DMS114 treated with DMSO at 0.1 percent for 48 hours (cell line): ENCODE measurements at regions not wholly inside any gene's neighbourhood (a gene's known extent, or its start where the extent isn't known, plus 50 kb on each side); places are given as distances from the start of the nearest gene placed in this dataset.

Experiments used
- DNase-seq: peaks from one replicate; lab custom pipeline; 2025; ENCODE audit not compliant: unreplicated experiment; lab: John Stamatoyannopoulos, UW

GRCh38 chr5:147036691-147037245 is 158.2 kb upstream of the PPP2R2B start:
- no peak for DNase-seq

- no peak for DNase-seq
These were observed 159.1 kb upstream of the PPP2R2B start for GRCh38 chr5:147037515-147038205.

GRCh38 chr5:147040856-147041255 is 162.3 kb upstream of the PPP2R2B start:
- DNase-seq, result no peak

DNA sequence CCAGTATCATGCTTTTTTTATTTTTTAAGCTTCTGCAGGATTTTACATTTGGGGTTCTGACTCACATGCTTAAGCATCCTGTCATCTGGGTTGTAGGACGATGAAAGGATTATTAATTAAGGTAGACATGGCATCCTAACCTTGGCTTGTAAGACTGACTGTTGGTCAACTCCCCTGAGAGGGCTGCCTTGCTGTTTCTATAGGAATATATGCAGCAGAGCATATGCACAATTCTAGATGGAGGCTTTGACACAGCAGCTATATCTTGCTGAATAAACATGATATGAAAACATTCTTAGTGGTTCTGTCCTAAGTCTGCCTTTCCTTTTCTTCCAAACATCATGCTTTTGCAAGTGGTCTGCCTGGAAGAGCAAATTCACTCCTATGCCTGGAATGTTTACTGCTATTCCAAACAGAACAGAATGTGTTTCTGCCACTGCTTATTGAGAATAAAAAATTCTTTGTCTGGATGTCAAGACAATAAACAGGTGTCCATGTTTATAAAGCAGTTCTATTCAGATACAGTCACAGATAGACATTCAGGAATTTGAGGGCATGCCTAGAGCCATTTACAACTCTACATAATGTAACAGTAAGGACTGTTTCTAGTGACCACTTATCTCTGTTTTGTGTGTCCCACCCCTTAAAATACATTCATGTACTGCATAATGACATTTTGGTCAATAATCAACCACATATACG is 166.2 kb upstream of the PPP2R2B start:
- DNase-seq, result no peak

- DNase-seq, result no peak
These were observed 166.7 kb upstream of the PPP2R2B start for GRCh38 chr5:147045290-147045689.

- no peak for DNase-seq
These were observed 167.7 kb upstream of the PPP2R2B start for GRCh38 chr5:147046281-147046680.

DNA sequence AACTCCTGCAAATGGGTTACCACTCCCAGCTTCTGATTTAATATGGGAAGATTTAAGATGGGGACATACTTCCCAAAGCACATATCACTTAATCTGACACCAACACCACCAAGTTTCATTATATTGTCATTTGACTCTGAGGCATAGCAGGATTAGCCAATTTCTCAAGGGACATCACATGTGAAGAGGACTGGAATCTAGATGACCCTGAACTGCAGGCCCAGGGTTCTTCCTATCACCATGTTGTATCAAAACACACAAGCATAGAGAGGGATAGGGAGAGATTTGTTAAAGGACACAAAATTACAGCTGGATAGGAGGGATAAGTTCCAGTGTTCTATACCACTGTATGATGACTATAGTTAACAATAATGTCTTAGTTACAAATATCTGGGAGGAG is 168.3 kb upstream of the PPP2R2B start:
- no peak for DNase-seq

- no peak for DNase-seq
These were observed 171.2 kb upstream of the PPP2R2B start for GRCh38 chr5:147049764-147050163.

- no peak for DNase-seq
These were observed 171.6 kb upstream of the PPP2R2B start for GRCh38 chr5:147050172-147050571.

DNA sequence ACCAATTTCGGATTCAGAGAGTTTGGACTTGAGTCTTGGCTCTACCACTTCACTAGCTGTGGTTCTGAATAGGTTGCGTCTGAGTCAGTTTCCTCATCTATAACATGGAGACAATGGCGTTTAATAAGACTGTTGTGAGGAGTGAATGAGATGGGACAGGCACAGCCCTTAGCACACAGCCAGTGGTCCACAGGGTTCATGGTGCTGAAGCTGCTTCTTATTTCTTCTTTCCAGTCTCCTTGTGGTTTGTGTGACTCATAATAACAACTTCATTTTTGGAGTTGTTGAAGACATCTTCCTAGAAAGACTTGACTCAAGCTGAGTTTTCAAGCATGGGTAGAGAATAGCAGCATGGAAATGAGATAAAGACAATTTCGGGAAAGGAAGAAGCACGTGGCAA is 172.6 kb upstream of the PPP2R2B start:
- DNase-seq, result no peak

GRCh38 chr5:147052519-147052918 is 174.0 kb upstream of the PPP2R2B start:
- DNase-seq, result no peak

DNA sequence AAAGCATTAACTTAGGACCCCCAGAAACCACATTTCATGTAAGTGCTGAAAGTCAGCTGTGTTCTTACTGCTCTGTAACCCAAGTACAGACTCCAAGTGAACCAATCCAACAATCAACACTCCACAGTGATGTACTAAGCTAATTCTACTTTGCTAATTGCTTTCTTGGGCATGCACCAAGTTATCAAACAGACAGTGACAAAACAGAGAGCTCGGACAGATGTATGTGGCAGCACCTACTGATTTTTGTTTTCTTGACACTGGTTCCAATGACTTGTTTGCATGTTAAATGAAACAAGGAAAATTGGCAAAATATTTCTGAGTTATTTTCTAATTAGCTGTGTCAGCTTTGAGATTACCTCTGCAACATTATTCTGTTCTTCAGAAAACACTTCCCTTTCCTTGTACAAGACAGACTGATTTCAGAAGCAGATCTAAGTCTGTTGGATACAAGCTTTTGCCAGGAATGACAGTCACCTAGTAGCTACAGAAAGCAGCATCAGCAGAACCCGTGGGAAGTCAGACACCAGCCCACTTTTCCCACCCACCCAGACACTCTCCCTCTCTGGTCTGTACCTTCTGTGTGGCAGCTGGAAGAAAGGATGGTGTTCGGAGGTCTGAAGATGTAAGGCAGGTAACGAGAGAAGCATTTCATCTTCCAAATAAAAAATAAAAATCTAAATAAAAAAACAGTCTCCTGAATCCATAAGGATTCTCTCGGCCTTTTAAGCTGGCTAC is 176.7 kb upstream of the PPP2R2B start:
- DNase-seq, result no peak

DNA sequence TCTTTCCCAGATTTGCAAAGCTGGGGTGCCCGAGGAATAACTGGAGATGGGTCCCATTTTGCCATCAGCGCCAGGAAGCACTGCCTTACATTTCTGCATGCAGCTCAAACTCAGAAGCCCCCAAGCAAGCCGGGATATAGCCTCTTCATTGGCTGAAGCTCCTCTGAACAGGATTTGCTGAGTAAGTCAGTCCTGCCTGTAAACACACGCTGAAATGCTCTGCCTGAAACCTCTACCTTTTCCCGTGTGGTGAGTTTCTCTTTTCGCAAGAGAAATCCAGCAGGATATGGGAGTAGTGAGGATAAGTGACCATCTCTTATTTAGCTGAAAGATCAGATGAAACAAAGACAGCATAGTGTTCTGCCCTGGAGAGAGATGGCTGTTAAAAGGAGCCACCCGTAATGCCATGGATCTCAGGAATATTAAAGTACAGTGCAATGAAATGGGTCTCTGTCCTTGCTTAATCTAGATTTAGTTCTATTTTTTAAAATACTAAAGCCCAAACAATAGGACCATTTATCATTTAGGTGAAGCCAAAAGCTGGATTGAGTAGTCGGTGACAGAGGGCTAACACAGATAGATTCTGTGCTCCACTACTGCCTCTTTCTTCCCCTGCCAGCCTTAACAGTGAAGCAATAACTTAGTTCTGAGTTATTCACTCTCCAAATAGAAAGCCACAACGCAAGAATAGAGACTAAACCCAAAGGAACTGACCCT is 177.5 kb upstream of the PPP2R2B start:
- DNase-seq, result no peak

DNA sequence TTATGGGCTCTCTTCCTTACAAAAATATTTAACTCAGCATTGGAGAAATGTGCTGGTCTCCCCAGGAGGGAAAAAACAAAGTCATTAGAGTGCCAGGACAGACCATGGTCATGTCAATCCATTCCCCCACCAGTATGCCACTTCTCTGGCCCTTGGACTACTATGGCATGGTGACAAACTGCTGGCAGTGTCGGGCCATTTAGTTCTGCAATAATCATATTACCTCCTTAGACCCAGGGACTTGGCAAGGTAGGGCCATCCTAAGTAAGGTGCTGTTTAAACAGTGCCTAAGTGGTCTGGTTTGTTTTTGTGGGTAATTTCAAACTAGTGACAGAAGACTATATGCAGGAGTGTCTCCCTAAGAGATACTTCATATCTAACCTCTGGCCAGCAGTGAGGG is 177.8 kb upstream of the STK32A start:
- DNase-seq, result no peak

DNA sequence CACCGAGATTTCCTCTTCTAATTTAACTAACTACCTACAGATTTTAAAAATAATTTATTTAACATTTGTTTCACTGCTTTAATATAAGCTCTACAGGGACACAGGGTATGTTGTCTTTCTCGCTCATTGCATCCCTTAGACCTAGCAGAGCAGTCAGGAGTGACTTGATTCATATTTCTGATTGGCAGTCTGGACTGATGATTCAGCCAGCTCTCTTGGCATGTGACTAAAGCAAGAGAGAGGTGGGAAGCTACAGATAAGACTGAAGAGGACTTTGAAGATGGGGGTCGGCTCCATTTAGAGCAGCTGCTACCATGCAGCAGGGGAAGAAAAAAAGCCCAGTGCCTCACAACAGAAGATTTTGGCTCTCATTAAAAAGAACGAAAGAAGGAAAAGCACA is 173.4 kb upstream of the STK32A start:
- DNase-seq, result no peak

- DNase-seq, result no peak
These were observed 172.4 kb upstream of the STK32A start for GRCh38 chr5:147062427-147062826.

GRCh38 chr5:147063943-147064342 is 170.9 kb upstream of the STK32A start:
- no peak for DNase-seq

- no peak for DNase-seq
These were observed 169.8 kb upstream of the STK32A start for GRCh38 chr5:147065071-147065470.

DNA sequence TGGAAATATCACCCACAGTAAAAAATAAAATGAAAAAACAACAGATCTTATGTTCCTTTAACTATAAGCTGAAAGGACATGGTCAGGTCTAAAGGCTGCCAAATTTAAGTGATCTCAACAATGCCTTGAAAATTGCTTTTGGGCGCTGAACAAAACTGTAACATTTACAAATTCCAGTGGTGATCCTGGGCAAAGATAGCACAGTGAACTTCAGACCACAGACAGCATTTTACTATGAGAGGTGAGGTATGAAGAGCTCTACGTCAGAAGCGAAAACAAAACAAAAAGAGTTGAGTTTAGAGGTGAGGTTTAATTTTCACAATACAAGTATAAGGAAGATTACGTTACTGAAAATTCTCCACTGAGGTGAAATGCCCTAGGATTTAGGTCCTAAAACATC is 165.8 kb upstream of the STK32A start:
- DNase-seq, result no peak

- DNase-seq, result no peak
These were observed 162.2 kb upstream of the STK32A start for GRCh38 chr5:147072622-147073021.

- no peak for DNase-seq
These were observed 161.7 kb upstream of the STK32A start for GRCh38 chr5:147073098-147073497.
